ENCODE measurements at regions not wholly inside any gene's neighbourhood (a gene's known extent, or its start where the extent isn't known, plus 50 kb on each side); places are given as distances from the start of the nearest gene placed in this dataset.

GRCh38 chr9:13896922-13897835 is 416.8 kb downstream of the NFIB start:
- TF ChIP-seq GABPA (IDR thresholded peaks at IDR 0.05 in 1 of 2, conservative IDR thresholded peaks at IDR 0.05 in 1 of 2) (no peak), CTCF (IDR thresholded peaks at IDR 0.05; ENCODE audit: low read depth, low read length, missing input control) (no peak)
